ENCODE measurements at regions not wholly inside any gene's neighbourhood (a gene's known extent, or its start where the extent isn't known, plus 50 kb on each side); places are given as distances from the start of the nearest gene placed in this dataset.

- TF ChIP-seq CTCF (IDR thresholded peaks at IDR 0.05; ENCODE audit: low read depth, low read length), result no peak
- TF ChIP-seq EZH2phosphoT487 (IDR thresholded peaks at IDR 0.05; ENCODE audit: low read depth), result no peak
- no peaks in the 10 kb centered on the region for H3K79me2 ChIP-seq (ENCODE audit: low read length)
- no peaks in the 10 kb centered on the region for H3K4me1 ChIP-seq (ENCODE audit: low read length)
- H3K4me3 ChIP-seq (ENCODE audit: low read length), result no peak overlapping the region
- H3K36me3 ChIP-seq (replicated peaks; ENCODE audit: low read depth, low read length), result no peaks in the 10 kb centered on the region
- H2AFZ ChIP-seq (ENCODE audit: low read depth, low read length), result no peak overlapping the region
- no peaks in the 10 kb centered on the region for H4K20me1 ChIP-seq (ENCODE audit: insufficient read depth, low read length)
- no peaks in the 10 kb centered on the region for H3K9me3 ChIP-seq (ENCODE audit: insufficient read depth, low read length)
- H3K9ac ChIP-seq (ENCODE audit: low read length), result no peak overlapping the region
- no peak overlapping the region for H3K4me2 ChIP-seq (ENCODE audit: low read length)
- no peak overlapping the region for H3K27ac ChIP-seq (ENCODE audit: low read length)
- no peaks in the 10 kb centered on the region for H3K27me3 ChIP-seq (ENCODE audit: low read depth, low read length)
Observed at GRCh38 chr1:96361271-96361856, 360.2 kb upstream of the PTBP2 start.

GRCh38 chr1:96361961-96362360, 359.6 kb upstream of the PTBP2 start:
- Histone ChIP-seq H2AFZ (ENCODE audit: low read depth, low read length) (no peak overlapping the region), H3K27ac (ENCODE audit: low read length) (no peak overlapping the region), H3K27me3 (ENCODE audit: low read depth, low read length) (no peaks in the 10 kb centered on the region), H4K20me1 (ENCODE audit: insufficient read depth, low read length) (no peaks in the 10 kb centered on the region), H3K4me2 (ENCODE audit: low read length) (no peak overlapping the region), H3K4me1 (ENCODE audit: low read length) (no peaks in the 10 kb centered on the region), H3K9ac (ENCODE audit: low read length) (no peak overlapping the region), H3K79me2 (ENCODE audit: low read length) (no peaks in the 10 kb centered on the region), H3K4me3 (ENCODE audit: low read length) (no peak overlapping the region), H3K36me3 (replicated peaks; ENCODE audit: low read depth, low read length) (no peaks in the 10 kb centered on the region), H3K9me3 (ENCODE audit: insufficient read depth, low read length) (no peaks in the 10 kb centered on the region)
- TF ChIP-seq CTCF (IDR thresholded peaks at IDR 0.05; ENCODE audit: low read depth, low read length) (no peak), EZH2phosphoT487 (IDR thresholded peaks at IDR 0.05; ENCODE audit: low read depth) (no peak)

- Histone ChIP-seq H2AFZ (ENCODE audit: low read depth, low read length) (no peak overlapping the region), H3K9me3 (ENCODE audit: insufficient read depth, low read length) (no peaks in the 10 kb centered on the region), H3K4me2 (ENCODE audit: low read length) (no peak overlapping the region), H3K27ac (ENCODE audit: low read length) (no peak overlapping the region), H3K4me3 (ENCODE audit: low read length) (no peak overlapping the region), H3K4me1 (ENCODE audit: low read length) (no peaks in the 10 kb centered on the region), H4K20me1 (ENCODE audit: insufficient read depth, low read length) (no peaks in the 10 kb centered on the region), H3K27me3 (ENCODE audit: low read depth, low read length) (no peaks in the 10 kb centered on the region), H3K36me3 (replicated peaks; ENCODE audit: low read depth, low read length) (no peaks in the 10 kb centered on the region), H3K9ac (ENCODE audit: low read length) (no peak overlapping the region), H3K79me2 (ENCODE audit: low read length) (no peaks in the 10 kb centered on the region)
- TF ChIP-seq CTCF (IDR thresholded peaks at IDR 0.05; ENCODE audit: low read depth, low read length) (no peak), EZH2phosphoT487 (IDR thresholded peaks at IDR 0.05; ENCODE audit: low read depth) (no peak)
Observed at GRCh38 chr1:96362623-96363022, 359.0 kb upstream of the PTBP2 start.

GRCh38 chr1:96363826-96364225, 357.8 kb upstream of the PTBP2 start:
- H3K27ac ChIP-seq (ENCODE audit: low read length), result no peak overlapping the region
- no peaks in the 10 kb centered on the region for H3K4me1 ChIP-seq (ENCODE audit: low read length)
- no peak overlapping the region for H2AFZ ChIP-seq (ENCODE audit: low read depth, low read length)
- H3K4me2 ChIP-seq (ENCODE audit: low read length), result no peak overlapping the region
- H3K79me2 ChIP-seq (ENCODE audit: low read length), result no peaks in the 10 kb centered on the region
- no peaks in the 10 kb centered on the region for H3K27me3 ChIP-seq (ENCODE audit: low read depth, low read length)
- H4K20me1 ChIP-seq (ENCODE audit: insufficient read depth, low read length), result no peaks in the 10 kb centered on the region
- H3K9ac ChIP-seq (ENCODE audit: low read length), result no peak overlapping the region
- H3K36me3 ChIP-seq (replicated peaks; ENCODE audit: low read depth, low read length), result no peaks in the 10 kb centered on the region
- H3K9me3 ChIP-seq (ENCODE audit: insufficient read depth, low read length), result no peaks in the 10 kb centered on the region
- no peak overlapping the region for H3K4me3 ChIP-seq (ENCODE audit: low read length)
- TF ChIP-seq CTCF (IDR thresholded peaks at IDR 0.05; ENCODE audit: low read depth, low read length) (no peak), EZH2phosphoT487 (IDR thresholded peaks at IDR 0.05; ENCODE audit: low read depth) (no peak)
